GM21576 (cell line): ENCODE measurements at regions not wholly inside any gene's neighbourhood (a gene's known extent, or its start where the extent isn't known, plus 50 kb on each side); places are given as distances from the start of the nearest gene placed in this dataset.

Source experiments
- ATAC-seq: cut with Tn5 transposase; IDR thresholded peaks from one replicate; pipeline ENCODE4 v1.9.1; 2021; ENCODE audit warnings: mild to moderate bottlenecking, moderate library complexity; ENCODE audit not compliant: unreplicated experiment

- ATAC-seq, result no peak
Measured at GRCh38 chr2:37541516-37541915, 129.9 kb downstream of the CDC42EP3 start.

DNA sequence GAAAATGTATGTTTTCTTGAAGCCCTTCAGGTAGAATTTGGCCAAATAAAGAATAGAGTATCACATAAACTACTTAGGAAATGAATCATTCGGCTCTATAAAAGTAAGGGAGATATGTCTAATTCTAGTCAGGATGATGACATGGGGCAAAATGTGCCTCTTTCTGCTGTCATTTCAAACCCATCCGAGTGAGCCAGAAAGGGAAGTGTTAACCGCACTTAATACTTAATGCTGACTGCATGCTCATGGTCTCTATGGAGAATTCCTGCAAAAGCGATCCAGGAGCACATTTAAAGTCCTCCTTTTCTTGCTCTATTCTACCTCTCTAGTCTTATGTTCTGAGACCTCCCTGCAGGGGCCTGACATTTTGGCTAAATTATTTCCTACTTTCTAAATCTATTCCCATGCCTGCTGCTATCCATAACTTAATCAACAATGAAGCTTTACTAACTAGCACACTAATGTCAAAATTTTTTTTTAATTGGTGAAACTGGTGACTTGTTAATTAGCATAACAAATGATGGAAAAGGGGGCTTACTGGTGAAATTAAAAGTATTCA, 127.4 kb downstream of the CDC42EP3 start:
- peak; percentile 60 for ATAC-seq

GRCh38 chr2:37544591-37545031, 126.8 kb downstream of the CDC42EP3 start:
- ATAC-seq, result no peak

GRCh38 chr2:37549598-37549997, 121.8 kb downstream of the CDC42EP3 start:
- peak; percentile 65 for ATAC-seq

DNA sequence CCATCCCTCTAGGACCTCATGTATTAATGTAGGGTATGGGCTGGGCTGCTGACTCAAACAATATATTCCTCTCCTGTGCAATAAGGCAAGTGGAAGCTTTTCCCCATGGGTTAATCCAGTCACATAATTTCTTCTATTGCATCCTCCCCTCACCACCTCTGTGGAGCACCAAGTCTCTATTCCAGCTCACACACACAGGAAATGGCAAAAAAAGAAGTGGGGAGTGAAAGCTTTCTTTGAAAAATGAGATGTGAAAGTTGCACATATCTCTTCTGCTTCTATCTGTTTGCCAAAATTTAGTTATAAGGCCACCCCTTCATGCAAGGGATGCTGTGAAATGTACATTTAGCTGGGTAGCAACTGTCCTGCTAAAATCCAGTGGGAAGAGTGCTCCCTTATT, 121.3 kb downstream of the CDC42EP3 start:
- no peak for ATAC-seq

DNA sequence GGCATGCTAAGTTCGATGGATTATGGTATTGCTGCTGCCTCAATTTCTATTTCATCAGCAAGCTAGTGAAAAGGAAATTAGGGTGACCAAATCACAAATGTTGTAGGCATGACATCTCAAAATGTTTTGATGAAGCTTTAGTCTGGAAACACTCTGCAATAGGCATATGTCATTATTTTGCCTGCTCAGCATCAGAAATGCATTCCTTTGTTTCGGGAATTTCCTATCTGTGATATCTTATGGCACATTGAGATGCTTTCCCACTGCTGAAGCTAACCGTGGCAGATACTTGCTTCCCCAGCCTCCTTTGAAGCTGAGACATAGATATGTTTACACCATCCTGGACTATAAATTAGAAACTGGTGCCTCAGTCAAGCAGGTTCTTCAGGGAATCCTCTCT, 119.7 kb downstream of the CDC42EP3 start:
- ATAC-seq, result no peak

DNA sequence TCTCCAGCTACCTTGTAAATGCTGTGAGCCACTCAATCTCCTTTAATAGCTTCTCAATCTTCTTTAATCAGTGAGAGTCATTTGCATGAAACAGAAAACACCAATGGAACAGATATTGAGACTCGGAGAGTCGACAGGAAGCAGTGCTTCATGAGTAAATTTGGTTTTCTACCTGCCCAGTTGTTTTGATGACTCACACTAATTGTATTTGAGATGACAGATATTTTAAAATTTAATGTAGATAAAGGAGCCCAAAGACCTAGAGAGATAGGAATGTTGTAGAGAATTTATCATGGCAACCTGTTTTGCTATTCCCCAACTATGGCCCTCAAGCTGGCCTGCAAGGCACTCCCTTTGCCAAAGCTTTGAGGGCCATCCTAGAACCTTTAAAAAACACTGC, 119.1 kb downstream of the CDC42EP3 start:
- no peak for ATAC-seq

GRCh38 chr2:37553411-37554154, 117.9 kb downstream of the CDC42EP3 start:
- ATAC-seq, result no peak

- ATAC-seq, result no peak
Measured at GRCh38 chr2:37554155-37554510, 117.3 kb downstream of the CDC42EP3 start.

DNA sequence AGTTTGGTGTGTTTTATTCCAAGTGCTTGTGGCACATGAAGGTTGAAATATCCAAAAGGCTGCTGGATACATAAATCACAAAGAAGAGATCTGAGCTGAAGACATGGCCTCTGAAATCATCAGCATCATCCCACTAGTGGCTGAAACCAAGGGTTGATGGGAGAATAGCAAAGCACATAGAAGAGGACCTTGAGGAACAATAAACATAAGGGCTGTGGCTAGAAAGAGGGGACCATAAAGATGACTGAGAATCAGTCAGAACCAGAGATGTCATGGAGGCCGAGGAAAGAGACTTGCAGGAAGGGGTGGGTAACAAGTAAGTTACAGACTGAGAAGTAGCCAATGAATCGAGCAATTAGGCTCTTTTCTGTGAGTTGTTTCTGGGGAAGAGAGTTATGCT, 116.8 kb downstream of the CDC42EP3 start:
- no peak for ATAC-seq

DNA sequence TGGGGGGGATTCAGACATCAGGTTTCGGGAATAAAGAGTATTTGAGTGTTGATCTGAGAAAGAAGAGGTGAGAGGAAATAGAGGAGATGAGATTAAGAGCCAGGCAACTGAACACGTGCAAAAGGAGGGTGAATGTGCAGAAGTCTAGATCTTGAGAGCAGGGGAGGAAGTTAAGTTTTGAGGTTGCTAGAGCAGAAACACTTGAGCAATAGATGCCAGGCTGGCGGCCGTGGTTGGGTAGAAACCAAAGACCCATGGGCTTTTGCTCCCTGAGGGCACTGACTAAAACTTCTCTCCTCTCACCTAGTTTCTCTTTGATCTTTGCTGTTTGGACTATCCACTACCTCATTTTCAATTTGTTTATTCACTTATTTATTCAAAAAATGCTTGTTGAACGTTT, 116.0 kb downstream of the CDC42EP3 start:
- peak; percentile 46 for ATAC-seq

DNA sequence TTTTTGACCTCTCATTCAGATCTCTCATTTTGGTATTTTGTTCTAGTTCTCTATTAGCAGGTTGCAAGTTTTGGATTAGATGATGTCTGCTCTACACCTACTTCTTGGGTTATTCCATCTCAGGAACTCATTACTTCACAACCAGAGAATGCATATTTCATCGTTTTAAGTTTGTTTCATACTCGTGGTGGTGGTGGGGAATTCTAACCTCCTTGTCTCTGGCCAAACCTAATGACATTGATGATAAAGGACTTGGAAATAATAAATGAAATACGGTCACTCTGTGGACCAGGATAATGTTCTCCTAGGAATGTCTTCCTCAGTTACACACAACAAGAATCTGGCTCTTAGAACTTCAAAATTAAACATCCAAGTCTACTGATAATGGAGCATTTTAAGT, 115.2 kb downstream of the CDC42EP3 start:
- no peak for ATAC-seq

DNA sequence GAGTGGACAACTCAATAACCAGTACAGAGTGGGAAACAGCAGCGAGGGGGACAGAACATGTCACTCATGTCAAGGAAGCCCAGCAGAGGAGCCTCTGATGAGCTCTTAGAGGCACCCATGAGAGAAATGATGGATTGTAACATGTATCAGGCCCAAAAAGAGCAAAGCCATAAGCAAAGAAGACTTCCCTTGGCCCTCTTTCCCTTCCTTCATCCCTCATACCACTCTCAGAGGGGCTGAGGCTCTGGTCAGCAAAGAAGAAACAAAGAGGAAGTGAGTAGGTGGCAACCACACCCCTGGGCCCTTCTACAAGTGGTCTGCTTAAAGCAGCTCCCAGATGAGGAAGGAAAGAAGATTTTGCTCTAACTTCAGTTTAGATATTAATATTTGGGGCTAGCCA, 112.8 kb downstream of the CDC42EP3 start:
- ATAC-seq, result peak; percentile 72

- no peak for ATAC-seq
Measured at GRCh38 chr2:37560241-37560848, 111.1 kb downstream of the CDC42EP3 start.

DNA sequence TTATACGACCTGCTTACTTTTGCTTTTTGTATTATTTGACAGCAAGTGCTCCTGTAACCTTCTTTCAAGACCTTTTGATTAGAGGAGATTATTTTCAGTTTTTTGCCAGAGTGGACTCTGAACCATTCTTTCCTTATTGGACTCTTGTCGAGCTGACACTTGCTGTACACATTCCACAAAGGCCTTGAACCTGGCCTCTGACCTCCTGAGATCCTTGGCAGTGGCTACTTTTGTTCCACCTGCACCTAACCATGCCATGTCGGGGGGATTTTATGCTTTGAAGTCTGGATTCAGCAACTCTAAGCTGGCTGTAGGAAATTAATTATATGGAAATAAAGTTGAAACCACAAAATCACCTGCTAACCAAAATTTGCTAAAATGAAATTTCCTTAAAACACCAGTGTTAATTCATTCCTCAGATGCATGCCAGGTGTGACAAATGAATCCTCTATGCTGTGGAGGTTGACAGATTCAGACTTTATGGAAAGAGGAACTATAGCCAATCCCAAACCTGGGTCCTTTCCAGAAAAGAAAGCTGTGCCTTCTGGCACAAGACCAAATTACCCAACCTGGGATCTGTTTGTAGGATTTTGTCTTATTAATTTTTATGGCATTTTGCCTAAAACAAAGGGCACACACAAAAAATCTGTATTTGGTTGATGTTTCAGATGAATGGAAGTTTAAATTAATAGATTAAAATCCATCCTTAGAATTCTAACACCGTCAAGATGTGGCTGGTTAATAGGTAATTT, 110.4 kb downstream of the CDC42EP3 start:
- ATAC-seq, result no peak

- ATAC-seq, result peak; percentile 51
Measured at GRCh38 chr2:37561615-37562569, 109.5 kb downstream of the CDC42EP3 start.

GRCh38 chr2:37563375-37564015, 107.9 kb downstream of the CDC42EP3 start:
- ATAC-seq, result no peak

DNA sequence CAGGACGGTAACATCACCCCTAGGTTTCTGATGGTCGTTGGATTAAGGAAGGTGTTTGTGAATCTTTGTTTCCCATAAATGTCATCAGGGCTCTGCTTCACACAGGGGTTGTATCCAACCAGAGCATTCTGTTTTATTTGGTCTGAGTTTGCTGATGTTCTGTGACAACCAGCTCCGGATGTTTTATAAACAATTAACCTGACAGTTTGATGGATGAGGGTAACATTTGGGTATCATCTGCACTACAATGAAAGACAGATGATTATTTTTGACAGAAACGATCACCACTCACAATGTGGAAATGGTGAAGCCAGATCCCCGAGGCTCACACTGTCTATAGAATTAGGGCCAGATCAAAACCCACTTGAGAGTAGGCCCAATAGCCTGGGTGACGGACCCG, 107.1 kb downstream of the CDC42EP3 start:
- no peak for ATAC-seq

- no peak for ATAC-seq
Measured at GRCh38 chr2:37566517-37566981, 104.9 kb downstream of the CDC42EP3 start.

- no peak for ATAC-seq
Measured at GRCh38 chr2:37568565-37568964, 102.9 kb downstream of the CDC42EP3 start.
